ENCODE measurements at regions not wholly inside any gene's neighbourhood (a gene's known extent, or its start where the extent isn't known, plus 50 kb on each side); places are given as distances from the start of the nearest gene placed in this dataset.

- TF ChIP-seq ZNF512 (CRISPR knock-in tag; IDR thresholded peaks at IDR 0.05): no peak
- TF ChIP-seq ZNF589 (CRISPR knock-in tag; conservative IDR thresholded peaks at IDR 0.05): no peak
- TF ChIP-seq BCLAF1 (IDR thresholded peaks at IDR 0.05): no peak
- no peak for TF ChIP-seq TERF1 (CRISPR knock-in tag; IDR thresholded peaks at IDR 0.05)
- no peak for TF ChIP-seq SNRNP70 (IDR thresholded peaks at IDR 0.05; ENCODE audit: low read depth, low read length)
- TF ChIP-seq NFE2 (CRISPR knock-in tag; IDR thresholded peaks at IDR 0.05): no peak
- no peak for TF ChIP-seq HMGXB4 (CRISPR knock-in tag; IDR thresholded peaks at IDR 0.05; ENCODE audit: borderline replicate concordance in 1 of 2, low read depth in 1 of 2)
- no peak for TF ChIP-seq MTA3 (CRISPR knock-in tag; IDR thresholded peaks at IDR 0.05)
- no peak for TF ChIP-seq FOSL1 (CRISPR knock-in tag; IDR thresholded peaks at IDR 0.05; ENCODE audit: borderline replicate concordance)
- TF ChIP-seq RFX1 (IDR thresholded peaks at IDR 0.05): no peak
- TF ChIP-seq ARNTL (CRISPR knock-in tag; IDR thresholded peaks at IDR 0.05): no peak
- TF ChIP-seq ZNF24 (IDR thresholded peaks at IDR 0.05): no peak
Observed at GRCh38 chr1:191022856-191023255, 545.2 kb upstream of the BRINP3 start.

Measured in HepG2 (cell line).